Skeletal muscle satellite cell (primary cell): ENCODE measurements at regions not wholly inside any gene's neighbourhood (a gene's known extent, or its start where the extent isn't known, plus 50 kb on each side); places are given as distances from the start of the nearest gene placed in this dataset.

Experiments
- H3K27me3 ChIP-seq: 2 replicates; pipeline ENCODE4 v1.7.0; 2013; ENCODE audit warnings: low read length; ENCODE audit not compliant: control insufficient read depth, insufficient read depth
- H3K36me3 ChIP-seq: 2 replicates; pipeline ENCODE4 v1.7.0; 2013; ENCODE audit warnings: mild to moderate bottlenecking, control low read depth, low read length; ENCODE audit not compliant: insufficient read depth
- H3K4me1 ChIP-seq: 2 replicates; pipeline ENCODE4 v1.7.0; 2013; ENCODE audit warnings: low read length; ENCODE audit not compliant: control insufficient read depth, insufficient read depth
- H3K4me2 ChIP-seq: 2 replicates; pipeline ENCODE4 v1.7.0; 2013; ENCODE audit warnings: mild to moderate bottlenecking, low read length
- H3K4me3 ChIP-seq: 2 replicates; pipeline ENCODE4 v1.7.0; 2013; ENCODE audit warnings: low read length
- H3K9ac ChIP-seq: 2 replicates; pipeline ENCODE4 v1.7.0; 2013; ENCODE audit warnings: mild to moderate bottlenecking, low read depth, low read length, moderate library complexity
- H3K9me3 ChIP-seq: replicated peaks from 2 replicates; pipeline ENCODE4 v1.7.0; 2013; ENCODE audit warnings: mild to moderate bottlenecking, control low read depth, low read length

DNA sequence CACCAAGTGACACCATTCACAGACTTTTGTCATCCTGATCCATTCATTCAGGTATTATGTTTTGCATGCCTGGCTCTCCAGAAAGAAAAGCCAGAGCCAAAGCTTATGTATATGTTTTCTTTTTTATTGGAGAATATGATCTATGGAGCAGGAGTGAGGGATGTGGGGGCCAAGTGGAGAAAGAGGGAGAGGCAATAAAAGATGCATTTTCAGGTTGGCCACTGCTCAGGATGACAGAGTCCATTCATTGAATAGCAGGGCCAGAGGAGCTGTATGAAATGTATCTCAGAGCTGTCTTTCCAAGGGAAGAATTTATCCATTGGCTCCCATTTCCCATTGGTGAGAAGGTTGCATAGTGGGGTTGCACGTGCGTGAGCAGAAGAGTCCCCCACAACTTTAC, 416.1 kb downstream of the ATP23 start:
- H3K4me1 ChIP-seq, result no peaks in the 10 kb centered on the region

DNA sequence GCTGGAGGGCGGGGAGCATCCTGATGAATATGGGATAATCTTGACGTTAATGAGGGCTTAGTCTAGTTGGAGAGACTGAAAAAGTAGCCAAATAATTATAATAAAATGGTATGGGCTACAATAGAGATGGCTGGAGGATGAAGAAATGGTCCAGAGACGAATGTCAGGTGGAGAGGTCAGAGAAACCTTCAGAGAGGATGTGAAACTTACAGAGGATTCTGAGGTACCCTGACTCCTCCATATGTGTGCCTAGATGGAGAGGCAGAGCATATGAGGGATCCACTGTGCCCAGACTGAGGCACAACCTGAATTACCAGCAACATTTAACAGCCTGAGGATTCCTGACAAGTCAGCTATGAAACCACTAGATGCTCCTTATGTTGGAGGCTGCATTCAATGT, 417.0 kb downstream of the ATP23 start:
- no peak overlapping the region for H3K4me2 ChIP-seq
- no peaks in the 10 kb centered on the region for H3K9me3 ChIP-seq
- no peaks in the 10 kb centered on the region for H3K27me3 ChIP-seq
- H3K9ac ChIP-seq, result no peak overlapping the region
- no peak overlapping the region for H3K4me3 ChIP-seq
- H3K36me3 ChIP-seq, result no peaks in the 10 kb centered on the region
- H3K4me1 ChIP-seq, result peaks cover 3% of the 10 kb centered on the region

More for the DNA sequence above, 416.1 kb downstream of the ATP23 start:
- no peak overlapping the region for H3K4me3 ChIP-seq
- no peak overlapping the region for H3K9ac ChIP-seq
- no peaks in the 10 kb centered on the region for H3K36me3 ChIP-seq
- no peaks in the 10 kb centered on the region for H3K9me3 ChIP-seq
- no peak overlapping the region for H3K4me2 ChIP-seq
- no peaks in the 10 kb centered on the region for H3K27me3 ChIP-seq

DNA sequence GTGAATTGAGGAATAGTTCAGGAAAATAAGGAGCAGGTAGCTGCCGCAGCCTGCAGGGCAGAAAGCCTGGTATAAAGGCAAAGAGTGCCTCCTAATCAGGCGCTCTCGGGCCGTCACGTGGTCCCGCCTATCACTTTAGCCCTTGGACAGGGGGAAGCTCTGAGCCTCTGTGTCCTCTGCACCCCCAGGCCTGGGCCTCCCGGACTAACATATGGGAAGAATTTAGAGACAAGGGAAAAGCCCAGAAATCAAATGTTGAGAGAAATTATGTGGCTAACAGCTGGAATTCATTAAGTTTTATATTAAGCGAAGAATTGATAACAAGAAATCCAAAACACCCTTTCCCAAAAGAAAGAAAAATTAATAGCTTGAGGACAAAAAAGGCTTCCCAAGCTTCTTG, 417.7 kb downstream of the ATP23 start:
- no peak overlapping the region for H3K4me2 ChIP-seq

DNA sequence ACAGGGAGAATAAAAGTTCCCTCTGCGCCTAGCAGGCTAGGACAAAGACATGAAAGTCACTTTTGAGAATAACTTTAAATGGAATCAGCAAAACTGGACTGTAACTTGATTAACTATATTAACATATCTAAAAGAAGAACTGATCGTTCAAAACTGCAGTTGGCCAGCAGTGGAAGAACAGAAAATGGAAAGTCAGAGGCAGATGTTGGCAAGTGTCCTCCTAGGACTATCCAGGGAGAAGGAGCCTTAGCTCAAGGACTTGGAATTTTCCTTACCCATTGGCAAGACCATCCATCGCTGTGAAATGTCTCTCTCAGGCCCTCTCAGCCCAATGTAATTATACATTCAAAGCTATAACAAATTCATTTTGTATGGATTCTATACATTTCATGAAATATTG, 419.7 kb downstream of the ATP23 start:
- no peaks in the 10 kb centered on the region for H3K27me3 ChIP-seq
- H3K4me1 ChIP-seq, result peaks cover 26% of the 10 kb centered on the region
- no peak overlapping the region for H3K4me2 ChIP-seq
- no peak overlapping the region for H3K4me3 ChIP-seq
- no peaks in the 10 kb centered on the region for H3K9me3 ChIP-seq
- H3K9ac ChIP-seq, result no peak overlapping the region
- no peaks in the 10 kb centered on the region for H3K36me3 ChIP-seq

More for the DNA sequence above, 417.7 kb downstream of the ATP23 start:
- Histone ChIP-seq H3K9ac (no peak overlapping the region), H3K4me3 (no peak overlapping the region), H3K4me1 (peaks cover 10% of the 10 kb centered on the region), H3K9me3 (no peaks in the 10 kb centered on the region), H3K27me3 (no peaks in the 10 kb centered on the region), H3K36me3 (no peaks in the 10 kb centered on the region)

DNA sequence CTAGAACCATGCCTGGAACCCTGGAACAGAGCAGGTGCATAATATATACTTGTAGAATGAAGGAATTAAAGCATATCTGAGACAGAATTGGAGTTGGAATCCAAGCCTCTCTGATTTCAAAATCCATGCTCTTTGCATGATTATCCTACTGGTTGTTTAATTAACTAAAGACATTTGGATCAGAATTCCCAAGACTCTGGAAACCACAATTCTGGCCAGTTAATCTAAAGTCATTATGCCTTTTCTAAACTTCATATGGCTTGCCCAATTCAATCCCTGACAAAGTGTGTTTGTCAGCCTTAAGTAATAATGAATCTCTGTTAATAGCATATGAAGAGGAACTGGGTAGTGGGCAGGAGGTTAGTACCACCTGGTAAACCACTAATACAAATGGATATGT, 422.6 kb downstream of the ATP23 start:
- H3K4me3 ChIP-seq, result no peak overlapping the region
- H3K9me3 ChIP-seq, result no peaks in the 10 kb centered on the region
- H3K4me2 ChIP-seq, result peak overlapping the region; percentile 58
- no peaks in the 10 kb centered on the region for H3K27me3 ChIP-seq
- peaks cover 45% of the 10 kb centered on the region for H3K4me1 ChIP-seq
- H3K36me3 ChIP-seq, result no peaks in the 10 kb centered on the region
- peak overlapping the region; percentile 46 for H3K9ac ChIP-seq

DNA sequence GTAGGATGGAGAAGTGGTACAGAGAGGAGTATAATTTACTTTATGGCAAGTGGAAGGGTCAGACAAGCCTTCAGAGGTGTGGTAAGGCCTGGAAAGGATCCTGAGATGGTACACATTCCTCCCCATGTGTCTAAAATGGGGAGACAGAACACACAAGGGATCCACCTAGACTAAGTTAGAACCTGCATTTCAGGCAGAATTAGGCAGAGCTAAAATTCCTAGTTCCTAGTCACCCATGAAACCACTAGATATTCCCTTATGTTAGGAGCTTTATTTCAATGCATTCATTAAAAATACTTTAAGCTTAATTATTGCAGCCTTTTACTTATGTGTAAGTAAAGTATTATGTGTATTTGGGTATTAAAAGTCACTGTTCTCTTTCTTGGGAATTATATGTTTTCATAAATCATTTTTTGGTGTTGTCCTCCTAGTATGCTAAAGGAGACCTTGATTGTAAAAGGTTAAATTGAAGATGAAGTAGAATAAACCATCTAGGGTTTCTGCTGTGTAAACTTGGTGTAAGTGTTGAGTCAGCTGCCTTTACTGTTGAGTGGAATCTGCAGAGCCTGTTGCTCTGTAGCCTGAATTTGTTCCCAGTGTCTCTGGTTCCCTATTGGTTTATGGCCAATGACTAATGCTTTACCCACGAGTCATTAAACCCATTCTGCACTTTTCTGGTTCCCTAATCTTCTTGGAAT, 423.2 kb downstream of the ATP23 start:
- H3K36me3 ChIP-seq, result no peaks in the 10 kb centered on the region
- H3K4me2 ChIP-seq, result peak overlapping the region; percentile 58
- H3K9me3 ChIP-seq, result no peaks in the 10 kb centered on the region
- peak overlapping the region; percentile 7 for H3K4me3 ChIP-seq
- H3K4me1 ChIP-seq, result peaks cover 50% of the 10 kb centered on the region
- H3K9ac ChIP-seq, result peak overlapping the region; percentile 46
- H3K27me3 ChIP-seq, result no peaks in the 10 kb centered on the region

DNA sequence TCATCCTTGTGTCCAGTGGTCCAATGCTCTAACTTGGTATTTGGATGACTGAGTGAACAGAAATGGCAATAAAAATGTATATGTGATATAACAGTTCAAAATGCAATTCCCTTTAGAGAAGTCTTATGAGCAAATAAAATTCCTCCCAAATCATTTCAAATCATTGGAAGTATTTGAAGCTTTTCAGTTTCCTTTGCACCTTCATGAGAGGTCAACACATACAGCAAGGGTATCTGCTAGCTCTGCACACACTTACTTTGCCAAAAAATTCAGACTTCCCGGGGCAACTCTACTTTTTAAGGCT, 423.7 kb downstream of the ATP23 start:
- H3K4me2 ChIP-seq, result peak overlapping the region; percentile 53
- H3K9ac ChIP-seq, result peak overlapping the region; percentile 62
- H3K4me1 ChIP-seq, result peaks cover 54% of the 10 kb centered on the region
- H3K4me3 ChIP-seq, result peak overlapping the region; percentile 15
- no peaks in the 10 kb centered on the region for H3K27me3 ChIP-seq
- H3K9me3 ChIP-seq, result no peaks in the 10 kb centered on the region
- H3K36me3 ChIP-seq, result no peaks in the 10 kb centered on the region

DNA sequence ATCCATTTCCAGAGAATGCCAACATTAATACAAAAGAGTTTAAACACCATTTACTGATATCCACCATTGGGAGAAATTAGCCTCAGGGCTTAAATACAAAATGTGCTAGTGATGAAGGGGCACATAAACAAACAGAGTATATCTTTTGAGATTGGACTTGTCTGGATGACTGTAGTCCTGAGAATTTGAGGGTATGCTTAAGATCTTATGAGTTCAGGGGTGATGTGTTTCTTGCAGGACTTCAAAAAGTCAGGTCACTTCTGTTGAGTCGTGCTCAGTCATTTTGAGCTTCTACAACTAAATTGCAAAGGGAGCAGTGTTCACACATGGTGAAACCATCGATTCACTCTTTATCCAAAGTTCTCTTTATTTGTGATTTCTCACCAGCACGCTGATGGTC, 425.7 kb downstream of the ATP23 start:
- Histone ChIP-seq H3K4me1 (peaks cover 54% of the 10 kb centered on the region), H3K9ac (no peak overlapping the region), H3K9me3 (no peaks in the 10 kb centered on the region), H3K27me3 (no peaks in the 10 kb centered on the region), H3K4me3 (no peak overlapping the region), H3K36me3 (no peaks in the 10 kb centered on the region), H3K4me2 (no peak overlapping the region)

DNA sequence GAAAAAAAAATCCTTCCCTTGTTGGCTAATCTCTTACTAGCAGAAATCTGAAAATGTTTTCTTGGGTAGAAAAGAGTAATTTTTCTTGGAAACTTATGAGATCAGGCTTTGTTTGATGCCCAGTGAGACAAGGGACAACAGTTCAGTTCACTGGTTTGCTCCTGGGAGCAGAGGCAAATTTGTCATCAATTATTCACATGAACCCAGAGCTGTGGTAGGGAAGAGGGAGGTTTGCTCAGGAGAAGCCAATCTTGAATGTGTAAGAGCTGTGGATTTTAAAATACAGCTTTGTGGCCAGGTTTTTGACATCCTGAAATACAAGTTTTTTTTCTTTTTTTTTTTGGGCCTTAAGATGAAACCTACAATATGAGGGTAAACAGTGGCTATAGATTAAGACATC, 426.6 kb downstream of the ATP23 start:
- H3K27me3 ChIP-seq, result no peaks in the 10 kb centered on the region
- H3K4me2 ChIP-seq, result no peak overlapping the region
- H3K36me3 ChIP-seq, result no peaks in the 10 kb centered on the region
- H3K4me3 ChIP-seq, result no peak overlapping the region
- H3K9ac ChIP-seq, result no peak overlapping the region
- H3K4me1 ChIP-seq, result peaks cover 54% of the 10 kb centered on the region
- no peaks in the 10 kb centered on the region for H3K9me3 ChIP-seq

DNA sequence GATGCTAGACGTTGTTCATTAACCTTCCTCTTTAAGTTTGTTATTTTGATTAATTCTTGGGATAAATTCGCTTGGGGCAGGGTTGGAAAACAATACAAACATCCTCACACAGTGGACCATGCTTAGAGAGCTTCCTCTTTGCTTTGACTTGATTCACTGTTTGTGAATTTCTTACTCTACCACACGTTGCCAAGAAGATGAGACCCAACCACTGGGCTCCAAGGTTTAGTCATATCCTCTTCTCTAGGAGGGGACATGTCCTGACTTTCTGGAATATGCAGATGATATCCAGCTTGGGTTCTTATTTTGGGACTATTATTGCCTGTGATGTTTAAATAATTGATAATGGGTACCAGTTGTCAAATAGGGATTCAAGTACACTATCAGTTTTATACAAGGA, 428.2 kb downstream of the ATP23 start:
- Histone ChIP-seq H3K36me3 (no peaks in the 10 kb centered on the region), H3K4me2 (no peak overlapping the region), H3K9me3 (no peaks in the 10 kb centered on the region), H3K4me3 (no peak overlapping the region), H3K9ac (no peak overlapping the region), H3K27me3 (no peaks in the 10 kb centered on the region), H3K4me1 (peaks cover 40% of the 10 kb centered on the region)

DNA sequence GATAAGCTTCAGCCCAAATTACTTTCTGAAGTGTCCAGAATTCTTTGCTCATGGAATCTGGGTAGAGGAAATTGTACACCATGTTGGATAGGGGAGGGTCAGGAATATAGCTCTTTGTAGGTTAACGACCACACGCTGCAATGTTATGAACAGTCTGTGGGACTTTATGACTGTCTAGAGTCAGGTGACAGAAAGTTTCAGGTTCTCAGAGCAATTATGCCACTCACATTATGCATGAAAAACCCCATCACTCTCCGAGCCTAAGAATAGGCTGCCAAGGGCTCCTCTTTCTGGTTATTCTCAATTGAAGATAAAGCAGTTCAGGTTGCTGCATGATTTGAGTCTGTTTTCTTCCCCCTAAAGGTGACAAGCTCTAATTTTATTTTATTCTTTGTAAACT, 430.9 kb downstream of the ATP23 start:
- H3K9ac ChIP-seq, result no peak overlapping the region
- no peaks in the 10 kb centered on the region for H3K9me3 ChIP-seq
- H3K4me1 ChIP-seq, result peaks cover 19% of the 10 kb centered on the region
- H3K4me3 ChIP-seq, result no peak overlapping the region
- no peak overlapping the region for H3K4me2 ChIP-seq
- H3K36me3 ChIP-seq, result no peaks in the 10 kb centered on the region
- H3K27me3 ChIP-seq, result no peaks in the 10 kb centered on the region

DNA sequence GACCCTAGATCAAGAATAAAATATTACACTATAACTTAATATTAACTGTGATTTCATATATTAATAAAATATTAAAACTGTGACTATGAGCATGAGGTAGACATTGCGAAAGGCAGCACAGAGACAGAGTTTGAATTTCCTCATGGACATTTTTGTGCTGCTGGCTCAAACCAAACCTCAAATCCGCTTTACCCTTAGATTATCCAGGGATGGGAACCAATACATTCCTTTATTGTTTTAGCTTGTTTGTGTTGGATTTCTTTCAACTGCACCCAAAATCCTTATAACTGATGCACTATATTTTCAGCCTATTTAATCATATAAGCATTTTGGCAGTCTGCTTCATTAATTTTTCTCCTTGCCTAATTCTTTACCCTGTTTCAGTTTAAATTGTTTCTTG, 436.7 kb downstream of the ATP23 start:
- H3K4me1 ChIP-seq, result peaks cover 5% of the 10 kb centered on the region
- no peaks in the 10 kb centered on the region for H3K36me3 ChIP-seq
- no peaks in the 10 kb centered on the region for H3K27me3 ChIP-seq
- H3K4me2 ChIP-seq, result no peak overlapping the region
- no peak overlapping the region for H3K4me3 ChIP-seq
- no peaks in the 10 kb centered on the region for H3K9me3 ChIP-seq
- H3K9ac ChIP-seq, result no peak overlapping the region
